Stimulated activated CD8-positive, alpha-beta memory T cell treated with anti-CD3 and anti-CD28 coated beads, Interleukin-2, amount 100 ng/mL, for 1 hour (primary cell): ENCODE measurements at regions not wholly inside any gene's neighbourhood (a gene's known extent, or its start where the extent isn't known, plus 50 kb on each side); places are given as distances from the start of the nearest gene placed in this dataset.

Source experiments
- DNase-seq, 2 donors: peaks; one replicate each; pipeline ENCODE4 v3.0.0-alpha.2; 2020; ENCODE audit warnings: low read depth in 2 of 2

- no peak for DNase-seq
Observed at GRCh38 chr12:68102731-68103130, 56.8 kb downstream of the IFNG start.

- DNase-seq: no peak
Observed at GRCh38 chr12:68102163-68102562, 57.4 kb downstream of the IFNG start.

GRCh38 chr12:68100241-68100640 lies 59.3 kb downstream of the IFNG start:
- DNase-seq: no peak

GRCh38 chr12:68098939-68099338 lies 60.6 kb downstream of the IFNG start:
- no peak for DNase-seq

GRCh38 chr12:68097386-68097785 lies 62.2 kb downstream of the IFNG start:
- DNase-seq: no peak

GRCh38 chr12:68094645-68095395 lies 64.7 kb downstream of the IFNG start:
- no peak for DNase-seq

- DNase-seq: no peak
Observed at GRCh38 chr12:68094195-68094594, 65.3 kb downstream of the IFNG start.

- DNase-seq: no peak
Observed at GRCh38 chr12:68092976-68093375, 66.6 kb downstream of the IFNG start.

- DNase-seq: no peak
Observed at GRCh38 chr12:68089101-68089500, 70.4 kb downstream of the IFNG start.

- DNase-seq: no peak
Observed at GRCh38 chr12:68086019-68086603, 73.4 kb downstream of the IFNG start.

GRCh38 chr12:68081561-68081960 lies 78.0 kb downstream of the IFNG start:
- DNase-seq: no peak

GRCh38 chr12:68080577-68080976 lies 79.0 kb downstream of the IFNG start:
- peak; percentile 9 to 12 for DNase-seq

- no peak for DNase-seq
Observed at GRCh38 chr12:68078737-68079136, 80.8 kb downstream of the IFNG start.

GRCh38 chr12:68075416-68075815 lies 84.1 kb downstream of the IFNG start:
- DNase-seq: no peak

GRCh38 chr12:68074306-68075027 lies 85.1 kb downstream of the IFNG start:
- DNase-seq: no peak

- DNase-seq: no peak
Observed at GRCh38 chr12:68070957-68071356, 81.7 kb downstream of the IFNG-AS1 start.
